WTC11 (cell line): ENCODE measurements at regions not wholly inside any gene's neighbourhood (a gene's known extent, or its start where the extent isn't known, plus 50 kb on each side); places are given as distances from the start of the nearest gene placed in this dataset.

Experiments
- CREB1 ChIP-seq: sonication (generic); formaldehyde crosslinking; IDR thresholded peaks from 2 replicates; pipeline ENCODE4 v1.8.0; 2023; ENCODE audit warnings: mild to moderate bottlenecking, missing genetic modification reagents
- GABPB1 ChIP-seq: sonication (generic); formaldehyde crosslinking; IDR thresholded peaks from 2 replicates; pipeline ENCODE4 v1.8.1; 2023; ENCODE audit warnings: mild to moderate bottlenecking, missing genetic modification reagents
- JUN ChIP-seq: sonication (generic); formaldehyde crosslinking; IDR thresholded peaks from 2 replicates; pipeline ENCODE4 v1.8.0; 2023; ENCODE audit warnings: mild to moderate bottlenecking, missing genetic modification reagents
- NFE2L1 ChIP-seq: sonication (generic); formaldehyde crosslinking; IDR thresholded peaks from 2 replicates; pipeline ENCODE4 v1.8.1; 2023; ENCODE audit warnings: missing genetic modification reagents
- SOX15 ChIP-seq: fragments of 250-450 bp; sonication (Bioruptor Pico); IDR thresholded peaks from 2 replicates; pipeline ENCODE4 v1.9.0; 2021; ENCODE audit warnings: mild to moderate bottlenecking
- ZBTB21 ChIP-seq: sonication (generic); formaldehyde crosslinking; IDR thresholded peaks from 2 replicates; pipeline ENCODE4 v1.8.1; 2023; ENCODE audit warnings: mild to moderate bottlenecking, missing genetic modification reagents, borderline replicate concordance
- ZNF121 ChIP-seq: sonication (generic); formaldehyde crosslinking; IDR thresholded peaks from 2 replicates; pipeline ENCODE4 v1.8.0; 2023; ENCODE audit warnings: missing genetic modification reagents
- ZNF423 ChIP-seq: fragments of 250-450 bp; sonication (Bioruptor Pico); IDR thresholded peaks from 2 replicates; pipeline ENCODE4 v2.1.2; 2022; ENCODE audit warnings: mild to moderate bottlenecking, moderate library complexity
- TF ChIP-seq, protein P1 (sequence below): fragments of 200-600 bp; IDR thresholded peaks from 2 replicates; pipeline ENCODE4 v1.8.0; 2022; ENCODE audit warnings: antibody characterized with exemption
- TF ChIP-seq, protein P2 (sequence below): sonication (generic); formaldehyde crosslinking; IDR thresholded peaks from 2 replicates; pipeline ENCODE4 v1.8.0; 2023; ENCODE audit warnings: missing genetic modification reagents, mild to moderate bottlenecking, borderline replicate concordance
- TF ChIP-seq, protein P3 (sequence below): sonication (generic); formaldehyde crosslinking; IDR thresholded peaks from 2 replicates; pipeline ENCODE4 v1.8.1; 2023; ENCODE audit warnings: mild to moderate bottlenecking, missing genetic modification reagents
- TF ChIP-seq, protein P4 (sequence below): sonication (generic); formaldehyde crosslinking; IDR thresholded peaks from 2 replicates; pipeline ENCODE4 v1.8.0; 2022; ENCODE audit warnings: mild to moderate bottlenecking, missing genetic modification reagents
- TF ChIP-seq, protein P5 (sequence below): sonication (generic); formaldehyde crosslinking; IDR thresholded peaks from 2 replicates; pipeline ENCODE4 v1.8.0; 2023; ENCODE audit warnings: missing genetic modification reagents
- TF ChIP-seq, protein P6 (sequence below): sonication (generic); formaldehyde crosslinking; IDR thresholded peaks from 2 replicates; pipeline ENCODE4 v1.8.1; 2022; ENCODE audit warnings: missing genetic modification reagents, borderline replicate concordance

DNA sequence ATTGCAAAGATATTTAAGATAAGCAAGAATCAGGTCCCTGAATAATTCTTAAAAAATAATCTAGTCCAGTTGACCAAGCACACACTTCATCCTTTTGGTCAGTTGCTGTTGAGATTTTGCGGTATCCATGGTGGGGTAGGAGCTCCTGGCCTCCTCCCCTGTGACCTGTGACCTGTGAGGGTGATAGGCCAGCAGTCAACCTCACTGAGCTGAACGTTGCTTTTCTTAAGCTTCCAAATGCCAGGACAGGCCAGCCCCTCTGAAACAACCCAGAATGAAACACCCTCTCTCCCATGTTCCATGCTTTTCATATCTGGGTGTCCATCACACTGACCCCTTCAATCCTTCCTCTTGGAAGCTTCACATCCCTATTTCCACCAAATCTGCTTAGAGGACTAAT, 164.9 kb downstream of the THBS2 start:
- no peak for TF ChIP-seq JUN (CRISPR knock-in tag)
- TF ChIP-seq, protein P1, sequence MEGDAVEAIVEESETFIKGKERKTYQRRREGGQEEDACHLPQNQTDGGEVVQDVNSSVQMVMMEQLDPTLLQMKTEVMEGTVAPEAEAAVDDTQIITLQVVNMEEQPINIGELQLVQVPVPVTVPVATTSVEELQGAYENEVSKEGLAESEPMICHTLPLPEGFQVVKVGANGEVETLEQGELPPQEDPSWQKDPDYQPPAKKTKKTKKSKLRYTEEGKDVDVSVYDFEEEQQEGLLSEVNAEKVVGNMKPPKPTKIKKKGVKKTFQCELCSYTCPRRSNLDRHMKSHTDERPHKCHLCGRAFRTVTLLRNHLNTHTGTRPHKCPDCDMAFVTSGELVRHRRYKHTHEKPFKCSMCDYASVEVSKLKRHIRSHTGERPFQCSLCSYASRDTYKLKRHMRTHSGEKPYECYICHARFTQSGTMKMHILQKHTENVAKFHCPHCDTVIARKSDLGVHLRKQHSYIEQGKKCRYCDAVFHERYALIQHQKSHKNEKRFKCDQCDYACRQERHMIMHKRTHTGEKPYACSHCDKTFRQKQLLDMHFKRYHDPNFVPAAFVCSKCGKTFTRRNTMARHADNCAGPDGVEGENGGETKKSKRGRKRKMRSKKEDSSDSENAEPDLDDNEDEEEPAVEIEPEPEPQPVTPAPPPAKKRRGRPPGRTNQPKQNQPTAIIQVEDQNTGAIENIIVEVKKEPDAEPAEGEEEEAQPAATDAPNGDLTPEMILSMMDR, result no peak
- no peak for TF ChIP-seq NFE2L1 (CRISPR knock-in tag)
- TF ChIP-seq SOX15, result no peak
- TF ChIP-seq GABPB1 (CRISPR knock-in tag), result no peak
- TF ChIP-seq, protein P2, sequence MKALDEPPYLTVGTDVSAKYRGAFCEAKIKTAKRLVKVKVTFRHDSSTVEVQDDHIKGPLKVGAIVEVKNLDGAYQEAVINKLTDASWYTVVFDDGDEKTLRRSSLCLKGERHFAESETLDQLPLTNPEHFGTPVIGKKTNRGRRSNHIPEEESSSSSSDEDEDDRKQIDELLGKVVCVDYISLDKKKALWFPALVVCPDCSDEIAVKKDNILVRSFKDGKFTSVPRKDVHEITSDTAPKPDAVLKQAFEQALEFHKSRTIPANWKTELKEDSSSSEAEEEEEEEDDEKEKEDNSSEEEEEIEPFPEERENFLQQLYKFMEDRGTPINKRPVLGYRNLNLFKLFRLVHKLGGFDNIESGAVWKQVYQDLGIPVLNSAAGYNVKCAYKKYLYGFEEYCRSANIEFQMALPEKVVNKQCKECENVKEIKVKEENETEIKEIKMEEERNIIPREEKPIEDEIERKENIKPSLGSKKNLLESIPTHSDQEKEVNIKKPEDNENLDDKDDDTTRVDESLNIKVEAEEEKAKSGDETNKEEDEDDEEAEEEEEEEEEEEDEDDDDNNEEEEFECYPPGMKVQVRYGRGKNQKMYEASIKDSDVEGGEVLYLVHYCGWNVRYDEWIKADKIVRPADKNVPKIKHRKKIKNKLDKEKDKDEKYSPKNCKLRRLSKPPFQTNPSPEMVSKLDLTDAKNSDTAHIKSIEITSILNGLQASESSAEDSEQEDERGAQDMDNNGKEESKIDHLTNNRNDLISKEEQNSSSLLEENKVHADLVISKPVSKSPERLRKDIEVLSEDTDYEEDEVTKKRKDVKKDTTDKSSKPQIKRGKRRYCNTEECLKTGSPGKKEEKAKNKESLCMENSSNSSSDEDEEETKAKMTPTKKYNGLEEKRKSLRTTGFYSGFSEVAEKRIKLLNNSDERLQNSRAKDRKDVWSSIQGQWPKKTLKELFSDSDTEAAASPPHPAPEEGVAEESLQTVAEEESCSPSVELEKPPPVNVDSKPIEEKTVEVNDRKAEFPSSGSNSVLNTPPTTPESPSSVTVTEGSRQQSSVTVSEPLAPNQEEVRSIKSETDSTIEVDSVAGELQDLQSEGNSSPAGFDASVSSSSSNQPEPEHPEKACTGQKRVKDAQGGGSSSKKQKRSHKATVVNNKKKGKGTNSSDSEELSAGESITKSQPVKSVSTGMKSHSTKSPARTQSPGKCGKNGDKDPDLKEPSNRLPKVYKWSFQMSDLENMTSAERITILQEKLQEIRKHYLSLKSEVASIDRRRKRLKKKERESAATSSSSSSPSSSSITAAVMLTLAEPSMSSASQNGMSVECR, result no peak
- TF ChIP-seq ZNF423, result no peak
- TF ChIP-seq, protein P3, sequence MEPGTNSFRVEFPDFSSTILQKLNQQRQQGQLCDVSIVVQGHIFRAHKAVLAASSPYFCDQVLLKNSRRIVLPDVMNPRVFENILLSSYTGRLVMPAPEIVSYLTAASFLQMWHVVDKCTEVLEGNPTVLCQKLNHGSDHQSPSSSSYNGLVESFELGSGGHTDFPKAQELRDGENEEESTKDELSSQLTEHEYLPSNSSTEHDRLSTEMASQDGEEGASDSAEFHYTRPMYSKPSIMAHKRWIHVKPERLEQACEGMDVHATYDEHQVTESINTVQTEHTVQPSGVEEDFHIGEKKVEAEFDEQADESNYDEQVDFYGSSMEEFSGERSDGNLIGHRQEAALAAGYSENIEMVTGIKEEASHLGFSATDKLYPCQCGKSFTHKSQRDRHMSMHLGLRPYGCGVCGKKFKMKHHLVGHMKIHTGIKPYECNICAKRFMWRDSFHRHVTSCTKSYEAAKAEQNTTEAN (CRISPR knock-in tag), result no peak
- TF ChIP-seq, protein P4, sequence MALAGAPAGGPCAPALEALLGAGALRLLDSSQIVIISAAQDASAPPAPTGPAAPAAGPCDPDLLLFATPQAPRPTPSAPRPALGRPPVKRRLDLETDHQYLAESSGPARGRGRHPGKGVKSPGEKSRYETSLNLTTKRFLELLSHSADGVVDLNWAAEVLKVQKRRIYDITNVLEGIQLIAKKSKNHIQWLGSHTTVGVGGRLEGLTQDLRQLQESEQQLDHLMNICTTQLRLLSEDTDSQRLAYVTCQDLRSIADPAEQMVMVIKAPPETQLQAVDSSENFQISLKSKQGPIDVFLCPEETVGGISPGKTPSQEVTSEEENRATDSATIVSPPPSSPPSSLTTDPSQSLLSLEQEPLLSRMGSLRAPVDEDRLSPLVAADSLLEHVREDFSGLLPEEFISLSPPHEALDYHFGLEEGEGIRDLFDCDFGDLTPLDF (CRISPR knock-in tag), result no peak
- TF ChIP-seq, protein P5, sequence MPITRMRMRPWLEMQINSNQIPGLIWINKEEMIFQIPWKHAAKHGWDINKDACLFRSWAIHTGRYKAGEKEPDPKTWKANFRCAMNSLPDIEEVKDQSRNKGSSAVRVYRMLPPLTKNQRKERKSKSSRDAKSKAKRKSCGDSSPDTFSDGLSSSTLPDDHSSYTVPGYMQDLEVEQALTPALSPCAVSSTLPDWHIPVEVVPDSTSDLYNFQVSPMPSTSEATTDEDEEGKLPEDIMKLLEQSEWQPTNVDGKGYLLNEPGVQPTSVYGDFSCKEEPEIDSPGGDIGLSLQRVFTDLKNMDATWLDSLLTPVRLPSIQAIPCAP (CRISPR knock-in tag), result no peak
- TF ChIP-seq CREB1 (CRISPR knock-in tag), result no peak
- TF ChIP-seq ZBTB21 (CRISPR knock-in tag), result no peak
- TF ChIP-seq, protein P6, sequence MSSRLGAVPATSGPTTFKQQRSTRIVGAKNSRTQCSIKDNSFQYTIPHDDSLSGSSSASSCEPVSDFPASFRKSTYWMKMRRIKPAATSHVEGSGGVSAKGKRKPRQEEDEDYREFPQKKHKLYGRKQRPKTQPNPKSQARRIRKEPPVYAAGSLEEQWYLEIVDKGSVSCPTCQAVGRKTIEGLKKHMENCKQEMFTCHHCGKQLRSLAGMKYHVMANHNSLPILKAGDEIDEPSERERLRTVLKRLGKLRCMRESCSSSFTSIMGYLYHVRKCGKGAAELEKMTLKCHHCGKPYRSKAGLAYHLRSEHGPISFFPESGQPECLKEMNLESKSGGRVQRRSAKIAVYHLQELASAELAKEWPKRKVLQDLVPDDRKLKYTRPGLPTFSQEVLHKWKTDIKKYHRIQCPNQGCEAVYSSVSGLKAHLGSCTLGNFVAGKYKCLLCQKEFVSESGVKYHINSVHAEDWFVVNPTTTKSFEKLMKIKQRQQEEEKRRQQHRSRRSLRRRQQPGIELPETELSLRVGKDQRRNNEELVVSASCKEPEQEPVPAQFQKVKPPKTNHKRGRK (CRISPR knock-in tag), result no peak
- TF ChIP-seq ZNF121 (CRISPR knock-in tag), result no peak
